Neural crest cell (in vitro differentiated cells): ENCODE measurements at regions not wholly inside any gene's neighbourhood (a gene's known extent, or its start where the extent isn't known, plus 50 kb on each side); places are given as distances from the start of the nearest gene placed in this dataset.

Experiments used
- DNase-seq: peaks from one replicate; pipeline ENCODE4 v3.0.0; 2021; ENCODE audit warnings: low read depth, mixed read lengths, low spot score
- H3K27ac Mint-ChIP-seq: one replicate; pipeline ENCODE4 v1.8.0; 2021; ENCODE audit warnings: mild to moderate bottlenecking, mixed read lengths; ENCODE audit not compliant: unreplicated experiment
- H3K27me3 Mint-ChIP-seq: 2 replicates; pipeline ENCODE4 v1.8.0; 2021; ENCODE audit warnings: low read depth, mild to moderate bottlenecking, mixed read lengths
- H3K36me3 Mint-ChIP-seq: 2 replicates; pipeline ENCODE4 v1.8.0; 2021; ENCODE audit warnings: low read depth, mild to moderate bottlenecking, mixed read lengths
- H3K4me1 Mint-ChIP-seq: 2 replicates; pipeline ENCODE4 v1.8.0; 2021; ENCODE audit warnings: mixed read lengths
- H3K4me3 Mint-ChIP-seq: one replicate; pipeline ENCODE4 v1.8.0; 2021; ENCODE audit warnings: mild to moderate bottlenecking, mixed read lengths
- H3K9me3 Mint-ChIP-seq: 2 replicates; pipeline ENCODE4 v1.8.0; 2021; ENCODE audit warnings: mixed read lengths
- TF ChIP-seq, protein P1 (sequence below): fragments of 200-600 bp; sonication (generic); conservative IDR thresholded peaks from 2 replicates; pipeline ENCODE4 v1.5.0; 2021; ENCODE audit warnings: antibody characterized with exemption, mild to moderate bottlenecking

DNA sequence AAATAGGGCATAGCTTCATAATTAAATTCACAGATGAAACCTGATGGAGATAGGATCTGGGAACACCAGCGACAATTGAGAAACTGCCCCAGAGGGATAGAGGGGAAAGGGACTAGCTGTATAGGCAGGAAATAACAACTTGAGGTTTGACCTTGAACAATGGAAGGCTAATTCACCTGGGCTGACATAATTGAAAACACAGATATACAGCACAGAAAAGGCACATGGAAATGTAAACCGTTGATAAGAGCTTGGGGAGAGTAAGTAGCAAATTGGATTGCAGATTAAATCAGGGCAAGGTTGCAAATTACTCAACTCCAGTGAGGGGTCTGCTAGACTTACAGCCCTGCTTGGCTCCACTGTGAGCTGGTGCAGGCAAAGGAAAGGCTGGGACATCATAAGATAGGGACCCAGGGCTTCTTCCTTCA is 246.7 kb downstream of the DLEU7 start:
- Mint-ChIP-seq H3K9me3 (no peaks in the 10 kb centered on the region), H3K4me1 (peaks cover 42% of the 10 kb centered on the region), H3K27ac (no peak overlapping the region), H3K27me3 (no peaks in the 10 kb centered on the region), H3K36me3 (no peaks in the 10 kb centered on the region), H3K4me3 (no peak overlapping the region)
- DNase-seq = no peak
- TF ChIP-seq, protein P1, sequence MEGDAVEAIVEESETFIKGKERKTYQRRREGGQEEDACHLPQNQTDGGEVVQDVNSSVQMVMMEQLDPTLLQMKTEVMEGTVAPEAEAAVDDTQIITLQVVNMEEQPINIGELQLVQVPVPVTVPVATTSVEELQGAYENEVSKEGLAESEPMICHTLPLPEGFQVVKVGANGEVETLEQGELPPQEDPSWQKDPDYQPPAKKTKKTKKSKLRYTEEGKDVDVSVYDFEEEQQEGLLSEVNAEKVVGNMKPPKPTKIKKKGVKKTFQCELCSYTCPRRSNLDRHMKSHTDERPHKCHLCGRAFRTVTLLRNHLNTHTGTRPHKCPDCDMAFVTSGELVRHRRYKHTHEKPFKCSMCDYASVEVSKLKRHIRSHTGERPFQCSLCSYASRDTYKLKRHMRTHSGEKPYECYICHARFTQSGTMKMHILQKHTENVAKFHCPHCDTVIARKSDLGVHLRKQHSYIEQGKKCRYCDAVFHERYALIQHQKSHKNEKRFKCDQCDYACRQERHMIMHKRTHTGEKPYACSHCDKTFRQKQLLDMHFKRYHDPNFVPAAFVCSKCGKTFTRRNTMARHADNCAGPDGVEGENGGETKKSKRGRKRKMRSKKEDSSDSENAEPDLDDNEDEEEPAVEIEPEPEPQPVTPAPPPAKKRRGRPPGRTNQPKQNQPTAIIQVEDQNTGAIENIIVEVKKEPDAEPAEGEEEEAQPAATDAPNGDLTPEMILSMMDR = no peak

DNA sequence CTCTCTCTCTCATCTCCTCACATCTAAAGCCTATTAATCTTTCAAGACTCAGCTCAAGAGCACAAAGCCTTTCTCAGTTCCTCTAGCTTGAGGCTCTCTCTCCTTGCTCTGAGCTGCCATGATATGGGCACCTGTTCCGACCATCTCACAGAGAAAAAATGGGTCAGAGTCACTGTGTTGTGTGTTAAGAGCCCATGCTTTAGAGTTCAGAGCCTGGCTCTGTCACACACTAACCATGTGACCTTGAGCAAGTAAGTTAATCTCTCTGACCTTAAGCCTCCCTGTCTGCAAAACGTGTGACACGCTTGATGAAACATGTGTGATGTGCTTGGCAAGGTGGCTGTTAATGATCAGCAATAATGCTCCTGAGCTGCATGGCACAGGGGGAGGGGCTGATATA is 245.2 kb downstream of the DLEU7 start:
- Mint-ChIP-seq H3K27ac (no peak overlapping the region), H3K4me1 (peaks cover 35% of the 10 kb centered on the region), H3K27me3 (no peaks in the 10 kb centered on the region), H3K9me3 (no peaks in the 10 kb centered on the region), H3K4me3 (no peak overlapping the region), H3K36me3 (no peaks in the 10 kb centered on the region)
- DNase-seq = no peak
- TF ChIP-seq, protein P1 = no peak

DNA sequence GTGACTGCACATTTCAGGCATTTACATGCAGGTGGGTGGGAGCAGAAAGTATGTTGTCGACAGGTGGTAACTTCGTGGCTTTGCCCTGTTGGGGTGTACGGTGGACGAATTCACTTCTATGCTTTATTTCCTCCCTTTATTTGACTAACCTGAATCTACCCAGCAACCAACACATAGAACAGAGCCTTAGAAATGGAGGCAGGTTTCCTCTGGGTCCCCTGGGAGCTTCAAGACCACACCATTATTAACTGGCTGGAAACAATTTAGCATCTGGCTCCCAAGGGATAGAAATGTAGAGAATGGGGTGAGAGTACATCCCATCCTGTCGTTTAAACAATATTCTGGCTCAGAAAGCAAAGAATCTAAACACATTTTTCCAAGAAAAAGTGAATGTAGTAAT is 244.4 kb downstream of the DLEU7 start:
- Mint-ChIP-seq H3K4me1 (peaks cover 28% of the 10 kb centered on the region), H3K27ac (no peak overlapping the region), H3K27me3 (no peaks in the 10 kb centered on the region), H3K36me3 (no peaks in the 10 kb centered on the region), H3K9me3 (no peaks in the 10 kb centered on the region), H3K4me3 (no peak overlapping the region)
- no peak for DNase-seq
- TF ChIP-seq, protein P1 = no peak

DNA sequence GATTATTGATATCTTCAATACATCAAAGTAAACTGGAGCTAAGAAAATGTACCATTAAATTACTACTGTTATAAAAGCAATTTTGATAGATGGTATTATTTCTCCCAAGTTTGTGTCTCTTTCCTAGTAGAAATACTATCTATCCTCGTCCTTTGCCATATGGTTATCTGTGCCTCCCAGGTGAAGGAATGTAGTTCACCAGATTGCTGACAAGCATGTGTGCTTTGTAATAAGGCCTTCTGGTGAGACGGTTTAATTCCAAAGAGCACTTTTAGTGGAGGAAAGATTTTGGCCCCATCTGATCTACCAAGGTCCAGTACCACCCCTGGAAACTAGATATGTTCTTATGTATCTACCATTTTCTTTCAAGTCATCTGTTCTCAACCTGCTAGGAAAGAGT is 243.6 kb downstream of the DLEU7 start:
- H3K4me1 Mint-ChIP-seq = peaks cover 21% of the 10 kb centered on the region
- TF ChIP-seq, protein P1 = no peak
- H3K4me3 Mint-ChIP-seq = no peak overlapping the region
- H3K36me3 Mint-ChIP-seq = no peaks in the 10 kb centered on the region
- DNase-seq = no peak
- no peak overlapping the region for H3K27ac Mint-ChIP-seq
- H3K27me3 Mint-ChIP-seq = no peaks in the 10 kb centered on the region
- H3K9me3 Mint-ChIP-seq = no peaks in the 10 kb centered on the region

DNA sequence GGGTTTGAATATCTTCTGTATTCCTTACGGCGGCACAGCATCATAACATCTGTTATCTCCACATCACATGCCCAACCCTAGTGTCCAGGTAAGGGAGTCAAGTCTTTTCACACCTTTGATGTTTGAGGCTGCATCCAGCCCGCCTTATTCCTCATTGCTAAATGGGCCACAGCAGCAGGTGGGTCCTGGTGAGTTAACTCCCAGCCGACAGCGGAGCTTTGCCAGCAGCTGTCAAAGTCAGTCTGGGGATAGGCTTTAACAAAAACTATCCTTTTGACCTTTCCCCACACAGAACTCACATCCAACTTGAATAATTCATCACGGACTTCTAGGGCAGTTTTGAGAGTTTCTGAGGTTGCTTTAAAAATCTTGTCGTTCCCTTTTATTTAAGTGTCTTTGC is 235.1 kb downstream of the DLEU7 start:
- DNase-seq = no peak
- TF ChIP-seq, protein P1 = no peak
- Mint-ChIP-seq H3K4me3 (no peak overlapping the region), H3K4me1 (peaks cover 8% of the 10 kb centered on the region), H3K9me3 (no peaks in the 10 kb centered on the region), H3K27me3 (no peaks in the 10 kb centered on the region), H3K27ac (no peak overlapping the region), H3K36me3 (no peaks in the 10 kb centered on the region)

DNA sequence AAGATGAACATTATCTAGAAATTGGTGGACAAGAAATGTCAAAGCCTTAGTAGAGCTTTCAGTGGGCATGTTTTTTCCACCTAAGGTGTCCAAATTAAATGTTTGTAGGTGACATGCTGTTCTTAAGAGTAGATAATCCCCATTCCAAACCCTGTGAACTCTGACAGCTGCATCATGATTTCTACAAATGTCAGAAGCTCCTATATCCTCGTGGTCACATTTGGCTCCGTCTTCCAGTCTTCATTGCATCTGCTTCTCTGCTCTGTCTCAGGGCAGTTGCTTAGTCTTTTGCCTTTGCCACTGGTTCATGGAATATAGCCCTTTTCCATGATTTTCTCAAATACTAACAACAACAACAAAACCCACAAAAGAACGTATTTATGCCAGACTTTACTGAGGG is 234.5 kb downstream of the DLEU7 start:
- Mint-ChIP-seq H3K4me1 (peaks cover 8% of the 10 kb centered on the region), H3K4me3 (no peak overlapping the region), H3K9me3 (no peaks in the 10 kb centered on the region)

More for the DNA sequence above, 234.5 kb downstream of the DLEU7 start:
- Mint-ChIP-seq H3K27me3 (no peaks in the 10 kb centered on the region), H3K27ac (no peak overlapping the region), H3K36me3 (no peaks in the 10 kb centered on the region)
- TF ChIP-seq, protein P1 = no peak
- no peak for DNase-seq
